Neural cell (in vitro differentiated cells): ENCODE measurements at regions not wholly inside any gene's neighbourhood (a gene's known extent, or its start where the extent isn't known, plus 50 kb on each side); places are given as distances from the start of the nearest gene placed in this dataset.

Experiments
- CTCF ChIP-seq: fragments of 450-650 bp; IDR thresholded peaks from 2 replicates; pipeline ENCODE4 v1.5.1; 2014; ENCODE audit warnings: antibody characterized with exemption, mild to moderate bottlenecking, moderate library complexity; ENCODE audit not compliant: poor library complexity, severe bottlenecking
- EP300 ChIP-seq: fragments of 450-650 bp; conservative IDR thresholded peaks from 2 replicates; pipeline ENCODE4 v1.6.1; 2014; ENCODE audit warnings: antibody characterized with exemption, mild to moderate bottlenecking, moderate library complexity; ENCODE audit not compliant: poor library complexity, severe bottlenecking
- MXI1 ChIP-seq: fragments of 450-650 bp; conservative IDR thresholded peaks from 2 replicates; pipeline ENCODE4 v1.6.1; 2014; ENCODE audit warnings: antibody characterized with exemption, mild to moderate bottlenecking; ENCODE audit not compliant: poor library complexity, severe bottlenecking
- POLR2AphosphoS5 ChIP-seq: IDR thresholded peaks from 2 replicates; pipeline ENCODE4 v1.6.1; 2012
- RAD21 ChIP-seq: fragments of 450-650 bp; conservative IDR thresholded peaks from 2 replicates; pipeline ENCODE4 v1.6.1; 2014; ENCODE audit warnings: antibody characterized with exemption, mild to moderate bottlenecking, moderate library complexity
- REST ChIP-seq: IDR thresholded peaks from 2 replicates; pipeline ENCODE4 v1.6.1; 2012; ENCODE audit warnings: borderline replicate concordance

DNA sequence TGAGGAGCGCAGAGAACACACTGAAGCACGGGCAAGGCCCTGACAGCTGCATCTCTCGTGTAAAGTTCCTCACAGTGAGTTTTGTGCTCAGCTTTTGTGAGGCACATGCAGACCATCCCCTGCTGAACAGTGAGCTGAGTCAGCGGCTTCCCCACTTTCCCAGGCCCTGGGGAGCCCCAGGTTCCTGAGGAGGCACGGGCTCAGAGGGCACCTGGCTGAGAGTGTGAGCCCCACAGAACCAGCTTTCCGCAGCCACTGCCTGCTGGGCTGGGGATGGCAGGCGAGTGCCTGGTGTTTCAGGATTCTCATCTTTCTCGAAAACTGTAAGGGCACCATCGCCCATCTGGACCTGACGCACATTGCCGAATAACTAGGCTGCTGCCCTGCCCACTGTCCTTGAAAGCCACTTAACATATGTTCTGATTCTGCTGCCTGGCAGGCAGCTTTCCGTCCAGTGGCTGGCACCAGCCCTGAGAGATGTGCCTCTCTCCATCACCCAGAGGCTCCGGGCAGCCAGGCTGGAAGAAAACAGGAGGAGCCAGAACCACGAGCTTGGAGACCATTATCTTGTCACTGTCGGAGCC lies 266.7 kb upstream of the FOXF1 start:
- TF ChIP-seq CTCF (no peak), REST (no peak), MXI1 (no peak), RAD21 (no peak), EP300 (no peak), POLR2AphosphoS5 (no peak)
